A549 (cell line): ENCODE measurements at regions not wholly inside any gene's neighbourhood (a gene's known extent, or its start where the extent isn't known, plus 50 kb on each side); places are given as distances from the start of the nearest gene placed in this dataset.

Experiments used
- ATAC-seq, 2 experiments: fragments of 200-7000 bp in 1 of 2; fragments of >200 bp in 1 of 2; cut with Nextera tagmentation in 1 of 2; cut with Tn5 transposase in 1 of 2; 3 replicates each; pipeline versions ENCODE4 v1.8.0 to v1.9.1; 2018 to 2020; ENCODE audit warnings: mild to moderate bottlenecking in 1 of 2, moderate library complexity in 1 of 2
- CTCF ChIA-PET: fragments of 300-600 bp; sonication (Branson Sonifier 250); formaldehyde crosslinking; extraction: SDS; loops from one replicate; lab custom pipeline; 2021; ENCODE audit warnings: antibody characterized with exemption, inconsistent platforms; lab: Yijun Ruan, JAX
- POLR2A ChIA-PET: fragments of 350-600 bp; formaldehyde crosslinking; extraction: SDS; loops from one replicate; lab custom pipeline; 2021; ENCODE audit warnings: antibody characterized with exemption, inconsistent platforms; lab: Yijun Ruan, JAX
- DNase-seq, 2 experiments: peaks; one replicate each; pipeline versions ENCODE4 v3.0.0 to v3.0.0-alpha.2; 2011 to 2016; ENCODE audit warnings: low read depth in 1 of 2, low spot score in 1 of 2
- FAIRE-seq: peaks from 2 replicates; lab custom pipeline; 2011; peaks lifted over from hg19 to GRCh38; lab: Jason Lieb, UNC
- H3K27ac ChIP-seq, 2 experiments: fragments of >200 bp; sonication (Bioruptor Twin); formaldehyde crosslinking; 3 replicates each; pipeline ENCODE4 v1.5.1; 2016 to 2017
- H3K4me1 ChIP-seq: fragments of >200 bp; sonication (Bioruptor Twin); formaldehyde crosslinking; 3 replicates; pipeline ENCODE4 v1.6.1; 2016
- H3K4me2 ChIP-seq: fragments of >200 bp; sonication (Bioruptor Twin); formaldehyde crosslinking; 3 replicates; pipeline ENCODE4 v1.6.1; 2016
- H3K4me3 ChIP-seq: fragments of >200 bp; sonication (Bioruptor Twin); formaldehyde crosslinking; 3 replicates; pipeline ENCODE4 v1.5.1; 2016
- H3K9me3 ChIP-seq: fragments of >200 bp; sonication (Bioruptor Twin); formaldehyde crosslinking; 3 replicates; pipeline ENCODE4 v1.6.1; 2016
- CBX8 ChIP-seq: fragments of 200-600 bp; sonication (generic); IDR thresholded peaks from 2 replicates; pipeline ENCODE4 v1.6.1; 2016
- E2F6 ChIP-seq: IDR thresholded peaks from 2 replicates; pipeline ENCODE4 v1.6.1; 2012; ENCODE audit warnings: low read depth, borderline replicate concordance
- ELK1 ChIP-seq: fragments of 150-350 bp; IDR thresholded peaks from 2 replicates; pipeline ENCODE4 v1.6.1; 2014; ENCODE audit warnings: low read depth, mild to moderate bottlenecking, low read length
- FOSB ChIP-seq: fragments of 250-450 bp; sonication (Bioruptor Pico); IDR thresholded peaks from 2 replicates; pipeline ENCODE4 v1.5.0; 2020; ENCODE audit warnings: mild to moderate bottlenecking, moderate library complexity
- FOSL2 ChIP-seq, 2 experiments: fragments of 450-650 bp in 1 of 2; fragments of >200 bp in 1 of 2; sonication (Bioruptor Twin) in 1 of 2; formaldehyde crosslinking; IDR thresholded peaks; 2 replicates each; pipeline versions ENCODE4 v1.5.0 to v1.6.1; 2016 to 2020; ENCODE audit warnings: mild to moderate bottlenecking in 1 of 2, moderate library complexity in 1 of 2
- GATA3 ChIP-seq: IDR thresholded peaks from 2 replicates; pipeline ENCODE4 v1.6.1; 2012; ENCODE audit warnings: borderline replicate concordance
- HEYL ChIP-seq: fragments of 250-450 bp; sonication (Bioruptor Pico); IDR thresholded peaks from 2 replicates; pipeline ENCODE4 v1.8.0; 2021; ENCODE audit warnings: mild to moderate bottlenecking, moderate library complexity
- HOXA7 ChIP-seq: fragments of 250-450 bp; sonication (Bioruptor Pico); IDR thresholded peaks from 2 replicates; pipeline ENCODE4 v1.5.0; 2020; ENCODE audit warnings: mild to moderate bottlenecking, moderate library complexity
- HOXB13 ChIP-seq: fragments of 250-450 bp; sonication (Bioruptor Pico); IDR thresholded peaks from 2 replicates; pipeline ENCODE4 v1.5.0; 2020; ENCODE audit warnings: low read depth, mild to moderate bottlenecking, moderate library complexity
- JUNB ChIP-seq: fragments of >200 bp; sonication (Bioruptor Twin); formaldehyde crosslinking; IDR thresholded peaks from 2 replicates; pipeline ENCODE4 v1.6.1; 2016
- KDM1A ChIP-seq: fragments of 200-600 bp; sonication (generic); IDR thresholded peaks from 2 replicates; pipeline ENCODE4 v1.6.1; 2016; ENCODE audit warnings: low read depth, mild to moderate bottlenecking
- MAFK ChIP-seq: fragments of 450-650 bp; IDR thresholded peaks from 2 replicates; pipeline ENCODE4 v1.6.1; 2014; ENCODE audit not compliant: partially characterized antibody
- NR3C1 ChIP-seq: fragments of >200 bp; sonication (Bioruptor Twin); formaldehyde crosslinking; IDR thresholded peaks from 3 replicates; pipeline ENCODE4 v1.6.1; 2017
- RAD21 ChIP-seq, 2 experiments: fragments of >200 bp in 1 of 2; sonication (Bioruptor Twin) in 1 of 2; formaldehyde crosslinking in 1 of 2; IDR thresholded peaks in 1 of 2; conservative IDR thresholded peaks in 1 of 2; 2 replicates in 1 of 2; 3 replicates in 1 of 2; pipeline ENCODE4 v1.6.1; 2012 to 2018; ENCODE audit warnings: inconsistent platforms in 1 of 2
- RFX5 ChIP-seq: fragments of 450-650 bp; IDR thresholded peaks from 2 replicates; pipeline ENCODE4 v1.7.1; 2014; ENCODE audit warnings: antibody characterized with exemption, mild to moderate bottlenecking, moderate library complexity
- RNF2 ChIP-seq: fragments of 200-600 bp; sonication (generic); IDR thresholded peaks from 2 replicates; pipeline ENCODE4 v1.6.1; 2016; ENCODE audit warnings: low read depth, mild to moderate bottlenecking, antibody characterized with exemption, moderate library complexity, borderline replicate concordance
- SMC3 ChIP-seq: fragments of >200 bp; sonication (Bioruptor Twin); formaldehyde crosslinking; IDR thresholded peaks from 3 replicates; pipeline ENCODE4 v1.6.1; 2018; ENCODE audit warnings: inconsistent platforms
- SREBF2 ChIP-seq: fragments of 450-650 bp; IDR thresholded peaks from 2 replicates; pipeline ENCODE4 v1.6.1; 2014; ENCODE audit warnings: mild to moderate bottlenecking, moderate library complexity
- ZFP36 ChIP-seq: fragments of 450-650 bp; IDR thresholded peaks from 2 replicates; pipeline ENCODE4 v1.6.1; 2014; ENCODE audit warnings: borderline replicate concordance; ENCODE audit not compliant: partially characterized antibody
- WGBS: methylation state at CpG from one replicate; pipeline ENCODE4 v1.1.6; 2017; ENCODE audit errors: missing lambda C conversion rate; 5-methylcytosine and 5-hydroxymethylcytosine counted together

GRCh38 chr1:38526046-38526445 lies 333.5 kb downstream of the RRAGC start:
- TF ChIP-seq RFX5 (no peak), RNF2 (no peak), SMC3 (no peak), FOSL2 (IDR thresholded peaks at IDR 0.05) (no peak), FOSL2 (CRISPR knock-in tag; IDR thresholded peaks at IDR 0.05) (no peak), FOSB (CRISPR knock-in tag) (no peak)
- FAIRE-seq = no peak
- no peaks in the 10 kb centered on the region for H3K4me1 ChIP-seq
- ChIA-PET POLR2A (no interaction called here), CTCF (no interaction called here)
- H3K4me3 ChIP-seq = no peak overlapping the region
- no peak for ATAC-seq
- no peak overlapping the region for H3K4me2 ChIP-seq
- peaks cover 3% of the 10 kb centered on the region; the same call in 1 of the 3 replicates for H3K9me3 ChIP-seq
- no peak overlapping the region for H3K27ac ChIP-seq
- 18% methylated on average over 7 of the region's 7 CpGs for WGBS
- no peak for DNase-seq

GRCh38 chr1:38525343-38526043 lies 334.1 kb downstream of the RRAGC start:
- FAIRE-seq = no peak

GRCh38 chr1:38524025-38524641 lies 335.4 kb downstream of the RRAGC start:
- no peak for TF ChIP-seq ZFP36
- TF ChIP-seq RAD21 (conservative IDR thresholded peaks at IDR 0.05 in 1 of 2, IDR thresholded peaks at IDR 0.05 in 1 of 2) = no peak
- TF ChIP-seq SREBF2 = no peak
- no peak for TF ChIP-seq HOXA7 (CRISPR knock-in tag)
- TF ChIP-seq KDM1A = no peak
- TF ChIP-seq HOXB13 (CRISPR knock-in tag) = no peak
- TF ChIP-seq CBX8 = no peak
- TF ChIP-seq E2F6 = no peak
- no peak for TF ChIP-seq FOSB (CRISPR knock-in tag)
- TF ChIP-seq ELK1 = no peak
- TF ChIP-seq MAFK = no peak
- no peak for TF ChIP-seq HEYL
- no peak for TF ChIP-seq JUNB
- Histone ChIP-seq H3K9me3 (peaks cover 3% of the 10 kb centered on the region; the same call in 1 of the 3 replicates), H3K4me1 (no peaks in the 10 kb centered on the region), H3K27ac (no peak overlapping the region), H3K4me2 (no peak overlapping the region), H3K4me3 (no peak overlapping the region)
- CTCF ChIA-PET = no interaction called here
- no peak for ATAC-seq
- no peak for FAIRE-seq
- POLR2A ChIA-PET = no interaction called here
- DNase-seq = no peak
- WGBS = 36% methylated on average over 8 of the region's 8 CpGs

More at GRCh38 chr1:38525343-38526043, 334.1 kb downstream of the RRAGC start:
- ChIA-PET POLR2A (no interaction called here), CTCF (no interaction called here)
- no peak overlapping the region for H3K4me2 ChIP-seq
- no peak for DNase-seq
- ATAC-seq = no peak
- no peaks in the 10 kb centered on the region for H3K4me1 ChIP-seq
- H3K27ac ChIP-seq = no peak overlapping the region
- peaks cover 3% of the 10 kb centered on the region; the same call in 1 of the 3 replicates for H3K9me3 ChIP-seq
- H3K4me3 ChIP-seq = no peak overlapping the region
- 50% methylated on average over 4 of the region's 4 CpGs for WGBS
- TF ChIP-seq JUNB = no peak
- TF ChIP-seq HOXB13 (CRISPR knock-in tag) = no peak
- TF ChIP-seq GATA3 = no peak
- no peak for TF ChIP-seq NR3C1
